ENCODE measurements at regions not wholly inside any gene's neighbourhood (a gene's known extent, or its start where the extent isn't known, plus 50 kb on each side); places are given as distances from the start of the nearest gene placed in this dataset.

DNA sequence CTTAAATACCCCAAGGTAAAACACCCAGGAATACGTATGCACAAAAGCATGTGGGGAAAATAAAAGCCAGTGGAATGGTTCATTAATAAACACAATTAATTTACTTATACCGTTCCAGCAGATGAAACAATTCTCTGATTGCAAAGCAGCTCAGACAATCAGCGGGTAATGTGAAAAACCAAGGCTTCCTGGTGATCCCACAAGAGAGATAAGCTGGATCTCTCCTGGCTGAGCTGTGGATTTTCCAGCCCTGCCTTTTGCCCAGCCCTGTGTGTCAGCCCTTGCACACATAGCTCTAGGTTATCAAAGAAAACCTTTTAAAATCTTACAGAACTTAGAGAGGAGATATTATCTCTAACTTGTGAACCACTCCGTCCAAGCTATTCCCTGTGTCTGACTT is 1010.7 kb upstream of the AUTS2 start:
- Histone ChIP-seq H3K4me3 (ENCODE audit: low read length) (no peak overlapping the region), H3K36me3 (replicated peaks; ENCODE audit: low read depth, low read length) (no peaks in the 10 kb centered on the region), H3K9ac (ENCODE audit: low read length) (no peak overlapping the region), H3K4me2 (ENCODE audit: low read length) (no peak overlapping the region), H3K27me3 (ENCODE audit: low read depth, low read length) (no peaks in the 10 kb centered on the region), H3K79me2 (ENCODE audit: low read length) (no peaks in the 10 kb centered on the region), H4K20me1 (ENCODE audit: insufficient read depth, low read length) (no peaks in the 10 kb centered on the region), H3K9me3 (ENCODE audit: insufficient read depth, low read length) (no peaks in the 10 kb centered on the region), H2AFZ (ENCODE audit: low read depth, low read length) (no peak overlapping the region), H3K4me1 (ENCODE audit: low read length) (no peaks in the 10 kb centered on the region), H3K27ac (ENCODE audit: low read length) (no peak overlapping the region)
- TF ChIP-seq EZH2phosphoT487 (IDR thresholded peaks at IDR 0.05; ENCODE audit: low read depth) (no peak), CTCF (IDR thresholded peaks at IDR 0.05; ENCODE audit: low read depth, low read length) (no peak)

DNA sequence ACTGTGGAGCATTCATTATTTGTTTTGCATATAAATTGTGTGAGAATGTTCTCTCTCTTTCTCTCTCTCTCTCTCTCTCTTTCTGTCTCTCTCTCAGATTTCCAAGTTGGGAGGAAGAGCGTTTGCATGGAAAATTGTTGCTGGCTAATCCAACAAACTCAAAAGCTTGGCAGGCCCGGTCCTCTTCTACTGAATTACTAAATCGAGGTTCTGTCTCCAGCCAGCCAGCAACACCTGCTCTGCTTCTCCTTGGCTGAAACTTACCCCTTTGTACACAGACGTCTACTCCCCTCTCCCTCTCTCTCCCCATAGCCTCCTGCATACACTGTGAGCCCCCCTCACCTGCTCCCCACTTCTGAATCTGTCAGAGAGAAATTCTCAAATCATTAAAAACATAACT is 996.4 kb upstream of the AUTS2 start:
- Histone ChIP-seq H3K4me2 (ENCODE audit: low read length) (no peak overlapping the region), H4K20me1 (ENCODE audit: insufficient read depth, low read length) (no peaks in the 10 kb centered on the region), H3K27me3 (ENCODE audit: low read depth, low read length) (no peaks in the 10 kb centered on the region), H3K27ac (ENCODE audit: low read length) (no peak overlapping the region), H3K36me3 (replicated peaks; ENCODE audit: low read depth, low read length) (no peaks in the 10 kb centered on the region), H3K4me3 (ENCODE audit: low read length) (no peak overlapping the region), H2AFZ (ENCODE audit: low read depth, low read length) (no peak overlapping the region), H3K4me1 (ENCODE audit: low read length) (no peaks in the 10 kb centered on the region), H3K79me2 (ENCODE audit: low read length) (no peaks in the 10 kb centered on the region), H3K9me3 (ENCODE audit: insufficient read depth, low read length) (no peaks in the 10 kb centered on the region), H3K9ac (ENCODE audit: low read length) (no peak overlapping the region)
- TF ChIP-seq CTCF (IDR thresholded peaks at IDR 0.05; ENCODE audit: low read depth, low read length): no peak
- no peak for TF ChIP-seq EZH2phosphoT487 (IDR thresholded peaks at IDR 0.05; ENCODE audit: low read depth)

- Histone ChIP-seq H3K9me3 (ENCODE audit: insufficient read depth, low read length) (no peaks in the 10 kb centered on the region), H3K4me1 (ENCODE audit: low read length) (no peaks in the 10 kb centered on the region), H3K36me3 (replicated peaks; ENCODE audit: low read depth, low read length) (no peaks in the 10 kb centered on the region), H2AFZ (ENCODE audit: low read depth, low read length) (no peak overlapping the region), H3K4me3 (ENCODE audit: low read length) (no peak overlapping the region), H4K20me1 (ENCODE audit: insufficient read depth, low read length) (no peaks in the 10 kb centered on the region), H3K9ac (ENCODE audit: low read length) (no peak overlapping the region), H3K27ac (ENCODE audit: low read length) (no peak overlapping the region), H3K27me3 (ENCODE audit: low read depth, low read length) (no peaks in the 10 kb centered on the region), H3K4me2 (ENCODE audit: low read length) (no peak overlapping the region), H3K79me2 (ENCODE audit: low read length) (no peaks in the 10 kb centered on the region)
- TF ChIP-seq EZH2phosphoT487 (IDR thresholded peaks at IDR 0.05; ENCODE audit: low read depth): no peak
Measured at GRCh38 chr7:68604541-68604940, 993.7 kb upstream of the AUTS2 start.

DNA sequence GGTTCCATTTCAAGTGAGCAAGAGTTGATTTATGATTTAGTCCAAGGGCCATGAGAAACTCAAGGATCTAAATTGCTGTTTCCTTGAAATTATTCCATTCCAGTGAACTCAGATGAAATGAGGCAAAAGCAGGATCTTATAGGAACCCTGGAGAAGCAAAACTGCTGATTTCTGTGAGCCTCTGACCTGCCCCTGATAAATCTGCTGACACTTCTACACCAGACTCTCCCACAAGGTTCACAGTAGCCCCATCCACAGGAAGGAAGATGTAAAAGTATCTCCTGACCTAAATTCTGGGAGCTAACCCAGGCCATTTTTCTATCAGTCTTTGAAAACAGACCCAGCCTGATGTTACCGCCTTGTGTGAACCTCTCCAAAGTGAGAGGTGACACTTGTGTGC is 987.6 kb upstream of the AUTS2 start:
- no peak overlapping the region for H3K4me3 ChIP-seq (ENCODE audit: low read length)
- H3K9ac ChIP-seq (ENCODE audit: low read length): no peak overlapping the region
- no peaks in the 10 kb centered on the region for H4K20me1 ChIP-seq (ENCODE audit: insufficient read depth, low read length)
- no peak overlapping the region for H3K4me2 ChIP-seq (ENCODE audit: low read length)
- H3K27me3 ChIP-seq (ENCODE audit: low read depth, low read length): no peaks in the 10 kb centered on the region
- H3K79me2 ChIP-seq (ENCODE audit: low read length): no peaks in the 10 kb centered on the region
- no peaks in the 10 kb centered on the region for H3K36me3 ChIP-seq (replicated peaks; ENCODE audit: low read depth, low read length)
- no peak for TF ChIP-seq CTCF (IDR thresholded peaks at IDR 0.05; ENCODE audit: low read depth, low read length)
- no peak for TF ChIP-seq EZH2phosphoT487 (IDR thresholded peaks at IDR 0.05; ENCODE audit: low read depth)
- H2AFZ ChIP-seq (ENCODE audit: low read depth, low read length): no peak overlapping the region
- no peaks in the 10 kb centered on the region for H3K4me1 ChIP-seq (ENCODE audit: low read length)
- no peak overlapping the region for H3K27ac ChIP-seq (ENCODE audit: low read length)
- no peaks in the 10 kb centered on the region for H3K9me3 ChIP-seq (ENCODE audit: insufficient read depth, low read length)

GRCh38 chr7:68613405-68613804 is 984.9 kb upstream of the AUTS2 start:
- Histone ChIP-seq H3K27me3 (ENCODE audit: low read depth, low read length) (no peaks in the 10 kb centered on the region), H3K4me3 (ENCODE audit: low read length) (no peak overlapping the region)

More at GRCh38 chr7:68613405-68613804, 984.9 kb upstream of the AUTS2 start:
- Histone ChIP-seq H4K20me1 (ENCODE audit: insufficient read depth, low read length) (no peaks in the 10 kb centered on the region), H3K9me3 (ENCODE audit: insufficient read depth, low read length) (no peaks in the 10 kb centered on the region), H3K4me2 (ENCODE audit: low read length) (no peak overlapping the region), H3K36me3 (replicated peaks; ENCODE audit: low read depth, low read length) (no peaks in the 10 kb centered on the region), H2AFZ (ENCODE audit: low read depth, low read length) (no peak overlapping the region), H3K9ac (ENCODE audit: low read length) (no peak overlapping the region), H3K79me2 (ENCODE audit: low read length) (no peaks in the 10 kb centered on the region), H3K27ac (ENCODE audit: low read length) (no peak overlapping the region), H3K4me1 (ENCODE audit: low read length) (no peaks in the 10 kb centered on the region)
- no peak for TF ChIP-seq CTCF (IDR thresholded peaks at IDR 0.05; ENCODE audit: low read depth, low read length)
- no peak for TF ChIP-seq EZH2phosphoT487 (IDR thresholded peaks at IDR 0.05; ENCODE audit: low read depth)

Measured in OCI-LY3 (cell line).